CD4-positive, CD25-positive, alpha-beta regulatory T cell (primary cell): ENCODE measurements at regions not wholly inside any gene's neighbourhood (a gene's known extent, or its start where the extent isn't known, plus 50 kb on each side); places are given as distances from the start of the nearest gene placed in this dataset.

ENCODE experiments used
- ATAC-seq, 2 donors: fragments of 150-1000 bp; cut with Tn5 transposase; one replicate each; pipeline ENCODE4 v1.10.0; 2021; ENCODE audit warnings: low read depth in 2 of 2, moderate number of reproducible peaks in 2 of 2, moderate library complexity in 1 of 2
- DNase-seq, 3 donors: peaks; one replicate each; pipeline versions ENCODE4 v3.0.0 to v3.0.0-alpha.2; 2012 to 2022; ENCODE audit warnings: mixed read lengths in 1 of 3
- H3K27ac ChIP-seq: one replicate; pipeline ENCODE4 v1.7.0; 2013; ENCODE audit warnings: mild to moderate bottlenecking, low read length; ENCODE audit not compliant: insufficient read depth, poor library complexity, severe bottlenecking
- H3K27me3 ChIP-seq: one replicate; pipeline ENCODE4 v1.7.0; 2013; ENCODE audit warnings: low read length; ENCODE audit not compliant: control insufficient read depth, insufficient read depth
- H3K36me3 ChIP-seq: one replicate; pipeline ENCODE4 v1.7.0; 2013; ENCODE audit warnings: mild to moderate bottlenecking, low read length, moderate library complexity; ENCODE audit not compliant: control insufficient read depth, insufficient read depth
- H3K4me1 ChIP-seq: 2 replicates; pipeline ENCODE4 v1.7.0; 2013; ENCODE audit warnings: mild to moderate bottlenecking, low read length; ENCODE audit not compliant: insufficient read depth, control insufficient read depth, poor library complexity, severe bottlenecking
- H3K4me3 ChIP-seq: one replicate; pipeline ENCODE4 v1.7.0; 2013; ENCODE audit warnings: low read depth, mild to moderate bottlenecking, low read length, moderate library complexity
- H3K9me3 ChIP-seq, 2 experiments: 1 replicate in 1 of 2; 2 replicates in 1 of 2; pipeline ENCODE4 v1.7.0; 2013; ENCODE audit warnings: low read length in 2 of 2, mild to moderate bottlenecking in 1 of 2, moderate library complexity in 1 of 2; ENCODE audit not compliant: control insufficient read depth in 2 of 2
- H3K27ac Mint-ChIP-seq, 3 donors: one replicate each; pipeline ENCODE4 v1.8.0; 2020 to 2022; ENCODE audit warnings: mild to moderate bottlenecking in 3 of 3, mixed read lengths in 3 of 3, moderate library complexity in 2 of 3
- H3K27me3 Mint-ChIP-seq: one replicate; pipeline ENCODE4 v1.8.0; 2022; ENCODE audit warnings: mild to moderate bottlenecking, mixed read lengths
- H3K36me3 Mint-ChIP-seq: one replicate; pipeline ENCODE4 v1.8.0; 2020; ENCODE audit warnings: mixed read lengths
- H3K4me1 Mint-ChIP-seq, 4 donors: one replicate each; pipeline ENCODE4 v1.8.0; 2020 to 2022; ENCODE audit warnings: mixed read lengths in 4 of 4, mild to moderate bottlenecking in 1 of 4
- H3K4me3 Mint-ChIP-seq, 4 donors: one replicate each; pipeline ENCODE4 v1.8.0; 2020 to 2022; ENCODE audit warnings: mild to moderate bottlenecking in 4 of 4, mixed read lengths in 4 of 4, moderate library complexity in 3 of 4
- H3K9me3 Mint-ChIP-seq, 7 donors: one replicate each; pipeline ENCODE4 v1.8.0; 2020 to 2022; ENCODE audit warnings: mixed read lengths in 7 of 7, mild to moderate bottlenecking in 3 of 7, moderate library complexity in 2 of 7

DNA sequence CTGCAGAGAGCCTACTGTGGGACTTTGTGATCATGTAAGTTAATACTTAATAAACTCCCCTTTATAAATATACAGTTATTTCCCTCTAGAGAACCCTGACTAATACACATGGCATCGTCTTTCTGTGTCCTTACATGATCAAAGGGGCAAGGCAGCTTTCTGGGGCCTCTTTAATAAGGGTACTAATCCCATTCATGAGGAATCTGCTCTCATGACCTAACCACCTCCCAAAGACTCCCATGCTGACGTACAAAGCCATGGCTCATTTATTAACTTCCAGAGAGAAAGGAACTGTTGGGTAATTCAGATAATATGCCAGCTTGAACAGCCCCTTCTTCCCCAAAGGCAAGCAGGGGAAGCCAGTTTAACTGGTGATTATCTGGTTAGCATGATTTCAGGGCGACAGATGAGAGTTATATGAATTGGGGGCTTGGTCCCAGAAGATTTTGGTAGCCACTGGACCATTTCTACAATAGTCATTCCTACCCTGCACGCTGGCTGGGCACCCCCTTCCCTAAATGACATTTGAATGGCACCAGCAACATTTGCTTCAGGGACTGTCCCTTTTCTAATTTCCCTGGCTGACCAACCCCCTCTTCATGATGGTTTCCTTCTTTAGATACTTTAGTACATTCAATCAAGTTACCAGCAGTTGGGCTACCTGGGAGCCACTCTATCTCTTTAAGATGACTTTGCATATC, 83.6 kb upstream of the C3orf80 start:
- Mint-ChIP-seq H3K4me1 (no peaks in the 10 kb centered on the region), H3K27ac (no peak overlapping the region), H3K36me3 (no peaks in the 10 kb centered on the region), H3K27me3 (peaks cover 8% of the 10 kb centered on the region), H3K9me3 (peaks cover 0 to 15% (median 3%) of the 10 kb centered on the region in 7 donors), H3K4me3 (no peak overlapping the region)
- no peak overlapping the region for H3K27ac ChIP-seq
- no peak for DNase-seq
- ATAC-seq: no peak
- no peaks in the 10 kb centered on the region for H3K4me1 ChIP-seq
- no peaks in the 10 kb centered on the region for H3K27me3 ChIP-seq
- H3K9me3 ChIP-seq: peaks cover 0 to 3% of the 10 kb centered on the region in 2 experiments
- no peak overlapping the region for H3K4me3 ChIP-seq
- H3K36me3 ChIP-seq: no peaks in the 10 kb centered on the region

- H3K4me3 Mint-ChIP-seq: no peak overlapping the region
- Histone ChIP-seq H3K4me1 (no peaks in the 10 kb centered on the region), H3K36me3 (no peaks in the 10 kb centered on the region), H3K4me3 (no peak overlapping the region), H3K9me3 (peaks cover 0 to 3% of the 10 kb centered on the region in 2 experiments), H3K27me3 (no peaks in the 10 kb centered on the region), H3K27ac (no peak overlapping the region)
- H3K27ac Mint-ChIP-seq: no peak overlapping the region
- H3K36me3 Mint-ChIP-seq: no peaks in the 10 kb centered on the region
- peaks cover 8% of the 10 kb centered on the region for H3K27me3 Mint-ChIP-seq
- no peaks in the 10 kb centered on the region for H3K4me1 Mint-ChIP-seq
- ATAC-seq (no peak), DNase-seq (no peak)
- H3K9me3 Mint-ChIP-seq: peaks cover 0 to 15% (median 3%) of the 10 kb centered on the region in 7 donors
These were observed 81.7 kb upstream of the C3orf80 start for GRCh38 chr3:160143482-160143881.

- H3K27ac ChIP-seq: no peak overlapping the region
- H3K27me3 ChIP-seq: peaks cover 3% of the 10 kb centered on the region
- DNase-seq (no peak), ATAC-seq (no peak)
- Mint-ChIP-seq H3K9me3 (peaks cover 0 to 6% (median 0%) of the 10 kb centered on the region in 7 donors), H3K27ac (no peak overlapping the region), H3K4me1 (peaks cover 0 to 2% (median 0%) of the 10 kb centered on the region in 4 donors), H3K4me3 (no peak overlapping the region), H3K27me3 (peaks cover 10% of the 10 kb centered on the region), H3K36me3 (no peaks in the 10 kb centered on the region)
- no peaks in the 10 kb centered on the region for H3K36me3 ChIP-seq
- H3K4me3 ChIP-seq: no peak overlapping the region
- no peaks in the 10 kb centered on the region for H3K4me1 ChIP-seq
- no peaks in the 10 kb centered on the region for H3K9me3 ChIP-seq
These were observed 75.2 kb upstream of the C3orf80 start for GRCh38 chr3:160150066-160150465.

DNA sequence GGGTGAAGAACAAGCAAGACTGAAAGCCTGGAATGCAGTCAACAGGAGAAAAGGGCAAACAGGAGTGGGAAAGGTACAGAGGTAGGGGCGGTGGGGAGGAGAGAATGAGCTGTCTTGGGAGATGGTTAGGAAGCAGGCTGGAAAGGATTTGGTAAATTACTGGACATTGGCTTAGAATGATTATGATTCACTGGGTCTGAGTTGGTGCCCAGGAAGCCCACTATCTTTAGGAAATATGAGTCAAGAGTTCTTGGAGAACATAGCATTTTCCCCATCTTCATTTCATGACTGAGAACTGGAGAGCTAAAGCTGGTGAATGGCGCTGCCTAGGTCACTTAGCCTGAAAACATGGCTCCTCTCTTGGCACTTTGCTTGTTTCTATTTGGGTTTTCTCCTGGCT, 74.7 kb upstream of the C3orf80 start:
- H3K4me1 Mint-ChIP-seq: peaks cover 0 to 2% (median 0%) of the 10 kb centered on the region in 4 donors
- peaks cover 0 to 6% (median 0%) of the 10 kb centered on the region in 7 donors for H3K9me3 Mint-ChIP-seq
- Histone ChIP-seq H3K9me3 (no peaks in the 10 kb centered on the region), H3K27ac (no peak overlapping the region), H3K36me3 (no peaks in the 10 kb centered on the region), H3K4me1 (no peaks in the 10 kb centered on the region), H3K27me3 (peaks cover 3% of the 10 kb centered on the region), H3K4me3 (no peak overlapping the region)
- peaks cover 10% of the 10 kb centered on the region for H3K27me3 Mint-ChIP-seq
- DNase-seq (no peak), ATAC-seq (no peak)
- H3K27ac Mint-ChIP-seq: no peak overlapping the region
- no peak overlapping the region for H3K4me3 Mint-ChIP-seq
- H3K36me3 Mint-ChIP-seq: no peaks in the 10 kb centered on the region

DNA sequence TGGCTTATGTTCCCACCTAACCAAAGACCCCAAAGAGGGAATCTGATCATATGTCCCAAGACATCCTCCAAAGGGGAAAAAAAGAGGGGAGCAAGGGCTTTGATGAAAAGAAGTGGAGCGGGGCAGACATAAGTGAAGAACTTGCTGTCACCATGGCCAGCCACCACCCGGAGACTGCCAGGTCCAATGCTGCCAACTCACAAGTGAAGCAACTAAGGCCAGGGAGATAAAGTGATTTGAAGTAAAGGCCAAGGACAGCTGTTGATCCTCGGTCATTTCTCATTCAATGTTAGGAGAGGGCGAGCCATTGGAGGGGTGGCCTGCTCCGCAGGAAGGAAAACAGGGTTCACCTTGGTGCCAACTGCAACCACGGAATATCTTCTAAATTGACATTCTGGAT, 72.6 kb upstream of the C3orf80 start:
- no peaks in the 10 kb centered on the region for H3K36me3 Mint-ChIP-seq
- H3K4me3 ChIP-seq: no peak overlapping the region
- peaks cover 3% of the 10 kb centered on the region for H3K27me3 ChIP-seq

DNA sequence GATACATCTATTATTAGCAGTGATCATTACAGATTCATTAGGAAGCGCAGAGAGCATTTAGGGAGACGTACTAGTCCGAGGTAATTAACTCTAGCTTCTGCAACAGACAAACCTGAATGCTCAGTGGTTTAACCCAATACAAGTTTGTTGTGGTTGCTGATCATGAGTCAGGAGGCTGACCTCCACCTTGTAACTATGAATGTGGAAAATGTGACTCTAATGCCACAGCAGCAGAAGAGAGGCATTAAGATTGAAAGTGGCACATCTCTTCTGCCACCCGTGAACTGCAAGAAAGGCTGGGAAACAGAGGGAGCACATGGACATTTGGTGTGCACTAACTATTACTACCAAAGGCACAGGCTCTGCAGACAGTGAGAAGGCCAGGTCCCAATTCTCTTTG, 71.2 kb upstream of the C3orf80 start:
- no peak overlapping the region for H3K27ac ChIP-seq
- no peaks in the 10 kb centered on the region for H3K4me1 ChIP-seq
- ATAC-seq: no peak
- Mint-ChIP-seq H3K9me3 (peaks cover 0 to 1% (median 0%) of the 10 kb centered on the region in 7 donors), H3K27ac (no peak overlapping the region), H3K4me3 (no peak overlapping the region), H3K36me3 (no peaks in the 10 kb centered on the region), H3K27me3 (peaks cover 14% of the 10 kb centered on the region), H3K4me1 (peaks cover 0 to 2% (median 0%) of the 10 kb centered on the region in 4 donors)
- H3K27me3 ChIP-seq: no peaks in the 10 kb centered on the region
- no peaks in the 10 kb centered on the region for H3K9me3 ChIP-seq
- no peak for DNase-seq
- no peaks in the 10 kb centered on the region for H3K36me3 ChIP-seq
- no peak overlapping the region for H3K4me3 ChIP-seq

More for the DNA sequence above, 72.6 kb upstream of the C3orf80 start:
- peaks cover 0 to 6% (median 0%) of the 10 kb centered on the region in 7 donors for H3K9me3 Mint-ChIP-seq
- no peaks in the 10 kb centered on the region for H3K9me3 ChIP-seq
- peaks cover 0 to 2% (median 0%) of the 10 kb centered on the region in 4 donors for H3K4me1 Mint-ChIP-seq
- H3K36me3 ChIP-seq: no peaks in the 10 kb centered on the region
- H3K27ac ChIP-seq: no peak overlapping the region
- H3K27me3 Mint-ChIP-seq: peaks cover 14% of the 10 kb centered on the region
- no peak overlapping the region for H3K27ac Mint-ChIP-seq
- no peaks in the 10 kb centered on the region for H3K4me1 ChIP-seq
- no peak overlapping the region for H3K4me3 Mint-ChIP-seq
- ATAC-seq (no peak), DNase-seq (no peak)

DNA sequence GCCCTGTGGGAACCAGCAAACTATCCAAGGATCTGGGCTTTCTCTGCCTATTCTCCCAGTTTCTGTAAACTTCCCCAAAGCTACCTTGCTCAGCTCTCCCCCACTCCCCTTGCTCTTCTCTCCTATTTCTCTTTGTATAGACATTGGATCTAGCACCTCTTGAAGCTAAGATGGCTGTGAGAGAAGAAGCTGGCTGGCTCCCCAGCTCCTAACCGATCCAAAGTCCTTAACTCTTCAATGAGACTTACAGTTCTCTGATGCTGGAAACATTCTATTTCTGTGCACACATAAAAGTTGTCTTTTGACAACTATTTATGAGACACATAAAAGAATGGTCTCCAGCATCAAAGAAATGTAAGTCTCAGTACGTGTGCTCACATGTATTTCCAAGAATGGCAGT, 70.6 kb upstream of the C3orf80 start:
- Mint-ChIP-seq H3K27me3 (peaks cover 14% of the 10 kb centered on the region), H3K9me3 (peaks cover 0 to 1% (median 0%) of the 10 kb centered on the region in 7 donors), H3K4me1 (peaks cover 0 to 2% (median 0%) of the 10 kb centered on the region in 4 donors), H3K36me3 (no peaks in the 10 kb centered on the region), H3K27ac (no peak overlapping the region), H3K4me3 (no peak overlapping the region)
- H3K27me3 ChIP-seq: no peaks in the 10 kb centered on the region
- DNase-seq (no peak), ATAC-seq (no peak)
- no peak overlapping the region for H3K27ac ChIP-seq
- no peaks in the 10 kb centered on the region for H3K9me3 ChIP-seq
- no peaks in the 10 kb centered on the region for H3K4me1 ChIP-seq
- no peak overlapping the region for H3K4me3 ChIP-seq
- H3K36me3 ChIP-seq: no peaks in the 10 kb centered on the region

DNA sequence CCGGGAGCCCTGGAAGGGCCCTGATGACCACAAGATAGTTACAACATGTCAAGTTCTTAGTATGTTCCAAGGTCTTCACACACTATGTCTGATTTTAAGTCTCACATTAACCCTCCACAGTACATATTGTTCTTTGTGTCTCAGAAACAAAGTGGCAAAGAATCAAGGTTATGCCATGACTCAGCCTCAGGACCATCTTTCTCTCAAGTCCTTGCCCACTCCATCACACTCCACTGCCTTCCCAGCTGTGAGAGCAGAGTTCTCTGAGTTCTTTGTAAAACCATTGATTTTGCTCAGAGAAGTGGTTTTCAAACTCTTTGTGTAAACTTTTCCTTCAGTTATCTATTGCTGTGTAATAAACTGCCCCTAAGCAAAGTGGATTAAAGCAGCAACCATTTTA, 67.9 kb upstream of the C3orf80 start:
- no peaks in the 10 kb centered on the region for H3K27me3 ChIP-seq
- ATAC-seq (no peak), DNase-seq (no peak)
- peaks cover 8% of the 10 kb centered on the region for H3K27me3 Mint-ChIP-seq
- H3K4me3 ChIP-seq: no peak overlapping the region
- no peak overlapping the region for H3K27ac Mint-ChIP-seq
- H3K36me3 Mint-ChIP-seq: no peaks in the 10 kb centered on the region
- no peaks in the 10 kb centered on the region for H3K36me3 ChIP-seq
- no peak overlapping the region for H3K4me3 Mint-ChIP-seq
- H3K9me3 ChIP-seq: no peaks in the 10 kb centered on the region
- H3K27ac ChIP-seq: no peak overlapping the region
- no peaks in the 10 kb centered on the region for H3K4me1 ChIP-seq
- H3K4me1 Mint-ChIP-seq: peaks cover 0 to 2% (median 0%) of the 10 kb centered on the region in 4 donors
- peaks cover 0 to 2% (median 0%) of the 10 kb centered on the region in 7 donors for H3K9me3 Mint-ChIP-seq
